Endothelial cell of umbilical vein (primary cell): ENCODE measurements at regions not wholly inside any gene's neighbourhood (a gene's known extent, or its start where the extent isn't known, plus 50 kb on each side); places are given as distances from the start of the nearest gene placed in this dataset.

Experiments used
- CTCF ChIP-seq, 2 donors: IDR thresholded peaks; 1 replicate in 1 of 2; 2 replicates in 1 of 2; pipeline ENCODE4 v1.5.1; 2011; ENCODE audit warnings: low read length in 2 of 2, mild to moderate bottlenecking in 2 of 2, moderate library complexity in 2 of 2, control low read depth in 1 of 2, inconsistent platforms in 1 of 2, low read depth in 1 of 2; ENCODE audit not compliant: insufficient read depth in 1 of 2; ENCODE audit errors: extremely low read depth in 1 of 2
- EZH2 ChIP-seq: IDR thresholded peaks from 2 replicates; pipeline ENCODE4 v1.6.1; 2012; ENCODE audit warnings: borderline replicate concordance, low read depth, mild to moderate bottlenecking, moderate library complexity, low read length, inconsistent platforms; ENCODE audit not compliant: severe bottlenecking
- JUN ChIP-seq: IDR thresholded peaks from 2 replicates; pipeline ENCODE4 v1.6.1; 2011; ENCODE audit warnings: borderline replicate concordance, low read depth; ENCODE audit not compliant: insufficient read length, insufficient read depth
- MYC ChIP-seq: IDR thresholded peaks from one replicate; pipeline ENCODE4 v1.6.1; 2011; ENCODE audit warnings: mild to moderate bottlenecking, low read depth, low read length
- POLR2A ChIP-seq: IDR thresholded peaks from 2 replicates; pipeline ENCODE4 v1.6.1; 2012; ENCODE audit warnings: low read depth, mild to moderate bottlenecking, control low read depth, low read length
- POLR2AphosphoS5 ChIP-seq: IDR thresholded peaks from 2 replicates; pipeline ENCODE4 v1.6.1; 2012; ENCODE audit warnings: low read depth, mild to moderate bottlenecking, control low read depth, low read length, moderate library complexity; ENCODE audit not compliant: insufficient read depth
- TF ChIP-seq, protein P1 (sequence below): IDR thresholded peaks from 2 replicates; pipeline ENCODE4 v1.6.1; 2011; ENCODE audit not compliant: insufficient read depth, insufficient read length

DNA sequence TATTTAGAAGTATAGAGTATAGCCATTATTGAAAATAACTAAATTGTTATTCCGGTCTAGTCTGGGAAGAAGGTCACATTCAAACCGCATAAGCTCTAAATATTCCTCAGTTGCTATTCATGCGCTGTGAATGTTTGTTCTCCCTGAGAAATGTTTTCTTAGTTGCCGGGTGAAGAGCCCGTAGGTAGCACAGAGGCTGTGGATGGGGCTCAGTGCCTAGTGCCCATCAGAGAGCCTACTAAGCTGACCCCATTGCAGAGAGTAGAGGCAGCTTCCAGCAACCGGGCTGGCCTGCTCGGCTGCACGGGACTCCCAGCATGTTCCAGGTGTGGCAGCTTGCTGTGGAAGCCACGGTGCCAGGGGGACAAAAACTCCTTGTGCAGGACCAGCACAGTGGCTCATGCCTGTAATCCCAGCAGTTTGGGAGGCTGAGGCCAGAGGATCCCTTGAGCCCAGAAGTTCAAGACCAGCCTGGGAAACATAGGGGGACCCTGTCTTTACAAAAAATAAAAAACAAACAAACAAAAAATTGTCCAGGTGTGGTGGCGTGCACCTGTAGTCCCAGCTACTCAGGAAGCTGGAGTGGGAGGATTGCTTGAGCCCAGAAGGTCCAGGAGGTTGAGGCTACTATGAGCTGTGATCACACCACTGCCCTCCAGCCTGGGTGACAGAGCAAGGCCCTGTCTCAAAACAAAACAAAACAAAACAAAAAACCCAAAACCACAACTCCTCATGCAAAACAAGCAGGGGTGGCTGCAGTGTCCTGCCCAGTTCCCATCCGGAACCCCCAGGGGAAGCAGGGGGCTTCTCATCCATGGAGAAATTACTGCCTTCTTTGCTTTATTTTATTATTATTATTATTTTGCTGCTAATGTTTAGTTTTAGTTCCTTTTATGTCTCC, 82.5 kb downstream of the KCTD15 start:
- TF ChIP-seq EZH2, result no peak
- TF ChIP-seq, protein P1, sequence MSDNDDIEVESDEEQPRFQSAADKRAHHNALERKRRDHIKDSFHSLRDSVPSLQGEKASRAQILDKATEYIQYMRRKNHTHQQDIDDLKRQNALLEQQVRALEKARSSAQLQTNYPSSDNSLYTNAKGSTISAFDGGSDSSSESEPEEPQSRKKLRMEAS, result no peak
- TF ChIP-seq POLR2A, result no peak
- no peak for TF ChIP-seq CTCF (IDR thresholded peaks at IDR 0.05; ENCODE audit: extremely low read depth in 1 of 2, insufficient read depth in 1 of 2, low read depth in 1 of 2, low read length in 2 of 2)
- no peak for TF ChIP-seq JUN
- no peak for TF ChIP-seq POLR2AphosphoS5
- TF ChIP-seq MYC, result no peak
